Astrocyte of the spinal cord (primary cell): ENCODE measurements at regions not wholly inside any gene's neighbourhood (a gene's known extent, or its start where the extent isn't known, plus 50 kb on each side); places are given as distances from the start of the nearest gene placed in this dataset.

Experiments used
- DNase-seq: peaks from one replicate; pipeline ENCODE4 v3.0.0; 2011; ENCODE audit warnings: low read depth, low spot score
- H3K4me3 ChIP-seq: 2 replicates; pipeline ENCODE4 v1.5.1; 2011; ENCODE audit warnings: low read depth, mild to moderate bottlenecking, low read length, moderate library complexity
- CTCF ChIP-seq: IDR thresholded peaks from 2 replicates; pipeline ENCODE4 v1.5.1; 2012; ENCODE audit warnings: low read depth, mild to moderate bottlenecking, low read length, inconsistent platforms
- in situ Hi-C: cut with HindIII; loops from 2 replicates; pipeline ENCODE4 v1.10.0; 2017; ENCODE audit warnings: low sequenced_read_pairs

GRCh38 chrX:79524642-79525041 lies 157.5 kb upstream of the ITM2A start:
- in situ Hi-C loops, result no loop called here
- no peak for DNase-seq
- peak; percentile 16 for TF ChIP-seq CTCF
- no peak overlapping the region for H3K4me3 ChIP-seq

- no peak overlapping the region for H3K4me3 ChIP-seq
- no peak for TF ChIP-seq CTCF
- in situ Hi-C loops, result no loop called here
- DNase-seq, result no peak
These were observed 148.4 kb upstream of the ITM2A start for GRCh38 chrX:79515529-79515928.

- no peak for TF ChIP-seq CTCF
- no peak overlapping the region for H3K4me3 ChIP-seq
- in situ Hi-C loops, result no loop called here
- DNase-seq, result no peak
These were observed 144.7 kb upstream of the ITM2A start for GRCh38 chrX:79511799-79512198.

GRCh38 chrX:79506001-79506400 lies 138.9 kb upstream of the ITM2A start:
- no peak for DNase-seq
- in situ Hi-C loops, result no loop called here
- TF ChIP-seq CTCF, result no peak
- no peak overlapping the region for H3K4me3 ChIP-seq

GRCh38 chrX:79482686-79483085 lies 115.6 kb upstream of the ITM2A start:
- TF ChIP-seq CTCF, result no peak
- no peak overlapping the region for H3K4me3 ChIP-seq
- in situ Hi-C loops, result no loop called here
- DNase-seq, result no peak

- no peak for DNase-seq
- in situ Hi-C loops, result no loop called here
- no peak overlapping the region for H3K4me3 ChIP-seq
- no peak for TF ChIP-seq CTCF
These were observed 110.6 kb upstream of the ITM2A start for GRCh38 chrX:79477691-79478090.

GRCh38 chrX:79466636-79467035 lies 99.5 kb upstream of the ITM2A start:
- DNase-seq, result no peak
- in situ Hi-C loops, result no loop called here
- H3K4me3 ChIP-seq, result no peak overlapping the region
- TF ChIP-seq CTCF, result no peak
